ENCODE measurements at regions not wholly inside any gene's neighbourhood (a gene's known extent, or its start where the extent isn't known, plus 50 kb on each side); places are given as distances from the start of the nearest gene placed in this dataset.

GRCh38 chr2:82599021-82599420 lies 1860.1 kb downstream of the SUCLG1 start:
- Histone ChIP-seq H3K4me3 (ENCODE audit: low read depth, low read length, poor library complexity, severe bottlenecking) (no peak overlapping the region), H3K9me3 (ENCODE audit: low read length) (no peaks in the 10 kb centered on the region), H3K9me2 (ENCODE audit: low read depth, low read length) (no peaks in the 10 kb centered on the region), H3K36me3 (ENCODE audit: insufficient read depth, low read length) (no peaks in the 10 kb centered on the region), H2AFZ (ENCODE audit: low read length) (no peak overlapping the region), H3K4me1 (ENCODE audit: insufficient read depth, low read length, severe bottlenecking) (no peaks in the 10 kb centered on the region), H3K27me3 (ENCODE audit: insufficient read depth, low read length) (no peaks in the 10 kb centered on the region), H4K20me1 (ENCODE audit: insufficient read depth, low read length) (no peaks in the 10 kb centered on the region), H3F3A (ENCODE audit: insufficient read depth, low read length) (no peaks in the 10 kb centered on the region), H3K4me2 (ENCODE audit: low read length) (no peak overlapping the region), H3K27ac (ENCODE audit: low read depth, low read length, poor library complexity, severe bottlenecking) (no peak overlapping the region), H3K9ac (ENCODE audit: low read length) (no peak overlapping the region), H3K79me2 (ENCODE audit: insufficient read depth, low read length) (no peaks in the 10 kb centered on the region)
- no peak for TF ChIP-seq EZH2 (IDR thresholded peaks at IDR 0.05; ENCODE audit: borderline replicate concordance, low read length)
- no peak for TF ChIP-seq CTCF (IDR thresholded peaks at IDR 0.05; ENCODE audit: low read length)

GRCh38 chr2:82596581-82596980 lies 1862.5 kb downstream of the SUCLG1 start:
- H3K4me2 ChIP-seq (ENCODE audit: low read length) = no peak overlapping the region
- H3K9me2 ChIP-seq (ENCODE audit: low read depth, low read length) = no peaks in the 10 kb centered on the region
- H3K4me1 ChIP-seq (ENCODE audit: insufficient read depth, low read length, severe bottlenecking) = no peaks in the 10 kb centered on the region
- H3F3A ChIP-seq (ENCODE audit: insufficient read depth, low read length) = no peaks in the 10 kb centered on the region
- H4K20me1 ChIP-seq (ENCODE audit: insufficient read depth, low read length) = no peaks in the 10 kb centered on the region
- H3K9ac ChIP-seq (ENCODE audit: low read length) = no peak overlapping the region
- no peaks in the 10 kb centered on the region for H3K27me3 ChIP-seq (ENCODE audit: insufficient read depth, low read length)
- no peak for TF ChIP-seq EZH2 (IDR thresholded peaks at IDR 0.05; ENCODE audit: borderline replicate concordance, low read length)
- TF ChIP-seq CTCF (IDR thresholded peaks at IDR 0.05; ENCODE audit: low read length) = no peak
- H3K79me2 ChIP-seq (ENCODE audit: insufficient read depth, low read length) = no peaks in the 10 kb centered on the region
- no peaks in the 10 kb centered on the region for H3K9me3 ChIP-seq (ENCODE audit: low read length)
- no peak overlapping the region for H3K4me3 ChIP-seq (ENCODE audit: low read depth, low read length, poor library complexity, severe bottlenecking)
- H3K27ac ChIP-seq (ENCODE audit: low read depth, low read length, poor library complexity, severe bottlenecking) = no peak overlapping the region
- no peak overlapping the region for H2AFZ ChIP-seq (ENCODE audit: low read length)
- H3K36me3 ChIP-seq (ENCODE audit: insufficient read depth, low read length) = no peaks in the 10 kb centered on the region

GRCh38 chr2:82591718-82592117 lies 1867.4 kb downstream of the SUCLG1 start:
- no peaks in the 10 kb centered on the region for H3K9me3 ChIP-seq (ENCODE audit: low read length)
- no peaks in the 10 kb centered on the region for H3K79me2 ChIP-seq (ENCODE audit: insufficient read depth, low read length)
- H2AFZ ChIP-seq (ENCODE audit: low read length) = no peak overlapping the region
- no peaks in the 10 kb centered on the region for H3K27me3 ChIP-seq (ENCODE audit: insufficient read depth, low read length)
- H3K27ac ChIP-seq (ENCODE audit: low read depth, low read length, poor library complexity, severe bottlenecking) = no peak overlapping the region
- no peak overlapping the region for H3K9ac ChIP-seq (ENCODE audit: low read length)
- H3F3A ChIP-seq (ENCODE audit: insufficient read depth, low read length) = no peaks in the 10 kb centered on the region
- TF ChIP-seq EZH2 (IDR thresholded peaks at IDR 0.05; ENCODE audit: borderline replicate concordance, low read length) (no peak), CTCF (IDR thresholded peaks at IDR 0.05; ENCODE audit: low read length) (no peak)
- H3K4me1 ChIP-seq (ENCODE audit: insufficient read depth, low read length, severe bottlenecking) = no peaks in the 10 kb centered on the region
- no peaks in the 10 kb centered on the region for H3K36me3 ChIP-seq (ENCODE audit: insufficient read depth, low read length)
- no peaks in the 10 kb centered on the region for H4K20me1 ChIP-seq (ENCODE audit: insufficient read depth, low read length)
- no peaks in the 10 kb centered on the region for H3K9me2 ChIP-seq (ENCODE audit: low read depth, low read length)
- no peak overlapping the region for H3K4me2 ChIP-seq (ENCODE audit: low read length)
- H3K4me3 ChIP-seq (ENCODE audit: low read depth, low read length, poor library complexity, severe bottlenecking) = no peak overlapping the region
